Hindlimb muscle (tissue), 1 donor: ENCODE measurements at regions not wholly inside any gene's neighbourhood (a gene's known extent, or its start where the extent isn't known, plus 50 kb on each side); places are given as distances from the start of the nearest gene placed in this dataset.

Source experiments
- DNase-seq: peaks from one replicate; pipeline ENCODE4 v3.0.0-alpha.2; 2013

DNA sequence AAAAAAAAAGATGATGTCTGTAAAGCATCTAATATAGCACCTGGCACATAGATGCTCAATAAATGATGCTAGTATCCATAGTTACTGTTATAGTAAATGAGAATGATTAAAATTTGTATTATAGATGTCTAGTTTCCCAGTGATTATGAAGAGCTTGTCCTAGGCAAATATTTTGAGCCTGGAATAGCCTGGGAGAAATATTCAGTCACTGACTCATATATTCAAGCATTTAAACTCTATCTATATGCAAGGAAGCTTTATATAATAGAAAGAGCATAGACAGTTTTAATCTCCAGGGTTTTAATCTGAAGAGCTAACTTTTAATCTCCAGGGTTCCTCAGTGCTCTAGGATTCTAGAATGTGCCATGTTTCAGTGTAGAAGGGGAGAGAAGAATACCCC, 91.5 kb upstream of the VASH1 start:
- DNase-seq, result no peak

DNA sequence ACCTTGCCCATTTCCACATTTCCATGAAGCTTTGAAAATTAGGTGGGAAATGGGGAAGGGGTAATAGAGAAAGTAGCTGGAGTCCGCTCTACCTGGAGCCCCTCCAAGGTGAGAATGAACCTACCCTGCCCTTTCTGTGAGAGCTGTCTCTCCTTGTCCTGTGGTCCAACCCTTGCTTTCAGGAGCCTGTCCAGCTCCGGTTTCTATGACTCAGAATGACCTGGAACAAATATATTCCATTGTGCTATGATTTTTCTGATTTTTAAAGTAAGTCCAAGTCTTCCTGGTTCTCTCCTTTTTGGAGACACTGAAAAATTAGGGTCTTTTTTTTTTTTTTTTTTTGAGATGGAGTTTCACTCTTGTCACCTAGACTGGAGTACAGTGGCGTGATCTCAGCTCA, 89.1 kb upstream of the VASH1 start:
- DNase-seq, result no peak

DNA sequence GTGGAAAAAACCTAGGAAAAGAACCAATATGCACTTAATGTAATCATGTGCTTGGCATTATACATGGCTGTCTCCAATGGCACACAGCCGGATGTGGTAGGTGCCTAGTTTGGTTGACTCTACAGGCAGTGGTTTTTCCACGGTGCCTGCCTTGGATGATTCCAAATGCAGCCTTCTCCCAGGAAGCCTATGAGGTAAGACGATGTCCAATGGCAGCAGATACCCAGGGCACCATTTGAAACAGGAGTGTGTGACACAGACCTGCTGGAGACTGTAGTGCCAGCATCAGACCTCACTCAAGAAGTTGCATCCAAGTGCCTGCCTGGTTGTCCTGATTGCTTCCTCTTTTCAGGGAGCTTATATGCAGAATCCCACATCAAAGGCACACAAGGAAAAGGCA, 88.0 kb upstream of the VASH1 start:
- DNase-seq, result no peak

DNA sequence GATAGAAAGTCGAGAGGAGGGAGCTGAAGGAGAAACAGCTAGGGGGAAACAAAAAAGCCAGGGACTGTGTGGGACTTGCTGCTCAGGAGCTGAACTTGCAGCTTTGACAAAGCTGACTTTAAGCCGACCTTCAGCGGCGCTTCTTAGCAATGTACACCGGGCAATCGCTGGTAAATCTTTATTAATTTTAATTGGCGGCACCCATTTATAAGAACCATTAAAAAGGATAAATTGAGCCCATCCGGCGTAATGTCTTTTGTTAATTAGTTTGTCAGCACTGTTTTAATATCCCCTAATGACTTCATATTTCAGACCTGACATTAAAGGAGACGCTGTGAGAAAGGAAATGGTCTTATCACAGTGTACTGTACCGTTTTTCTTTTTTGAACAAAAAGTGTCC, 86.2 kb upstream of the VASH1 start:
- DNase-seq, result no peak

DNA sequence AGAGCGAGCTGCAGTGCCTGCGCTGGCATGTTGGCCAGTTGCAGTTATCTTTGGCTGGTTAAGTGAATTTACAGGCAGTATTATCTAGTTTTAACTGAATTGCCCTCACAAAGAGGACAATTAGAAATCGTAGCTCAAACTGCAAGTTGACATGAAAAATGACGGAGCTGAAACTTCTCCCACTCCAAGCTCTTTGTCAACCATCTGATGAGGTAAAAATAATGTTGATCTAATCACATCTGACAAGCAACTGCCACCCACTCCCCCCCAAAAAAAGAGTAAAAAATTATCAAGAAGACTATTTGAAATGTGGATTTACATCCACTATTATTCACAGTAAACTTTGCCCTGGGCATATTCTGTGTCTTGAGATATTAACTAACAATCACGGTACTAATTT, 84.7 kb upstream of the VASH1 start:
- DNase-seq, result no peak

DNA sequence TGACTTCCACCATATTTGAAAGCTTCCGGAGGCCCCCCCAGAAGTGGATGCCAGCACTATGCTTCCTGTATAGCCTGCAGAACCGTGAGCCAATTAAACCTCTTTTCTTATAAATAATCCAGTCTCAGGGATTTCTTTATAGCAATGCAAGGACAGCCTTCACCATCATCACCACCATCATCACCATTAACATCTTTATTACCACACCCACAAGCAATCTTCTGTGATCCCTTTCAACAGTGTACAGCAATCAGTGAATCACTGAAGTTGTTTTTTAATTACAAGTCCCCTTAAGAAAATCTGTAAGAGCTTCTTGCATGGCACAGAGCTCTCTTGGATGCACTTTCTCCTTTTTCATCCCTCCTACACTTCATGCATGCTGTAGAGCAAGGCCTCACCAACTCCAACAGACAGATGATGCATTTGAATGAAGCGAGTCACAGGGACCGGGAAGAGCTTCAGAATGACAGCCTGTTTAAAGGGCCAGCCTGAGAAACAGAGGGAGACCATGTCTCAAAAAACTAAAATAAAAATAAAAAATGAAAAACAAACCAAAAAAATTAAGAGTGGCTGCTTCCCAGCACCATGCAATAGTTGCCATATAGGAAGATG, 83.6 kb upstream of the VASH1 start:
- DNase-seq, result no peak

DNA sequence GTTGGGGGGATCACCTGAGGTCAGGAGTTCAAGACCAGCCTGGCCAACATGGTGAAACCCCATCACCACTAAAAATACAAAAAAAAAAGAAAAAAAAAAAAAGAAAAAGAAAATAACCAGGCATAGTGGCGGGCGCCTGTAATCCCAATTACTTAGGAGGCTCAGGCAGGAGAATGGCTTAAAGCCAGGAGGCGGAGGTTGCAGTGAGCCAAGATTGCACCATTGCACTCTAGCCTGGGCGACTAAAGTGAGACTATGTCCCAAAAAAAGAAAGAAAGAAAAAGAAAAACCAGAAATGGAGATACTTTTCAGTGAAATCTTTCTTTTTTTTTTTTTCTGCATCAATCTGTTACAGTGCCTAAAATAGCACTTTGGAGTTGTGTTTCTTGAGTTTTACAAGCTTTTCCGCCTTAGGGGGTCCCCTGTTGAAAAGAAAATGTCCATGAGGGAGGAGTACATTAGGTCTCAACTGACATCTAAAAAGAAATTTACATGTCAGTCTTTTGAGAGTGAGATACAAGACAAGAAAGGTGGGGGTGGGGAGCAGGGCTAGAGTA, 82.9 kb upstream of the VASH1 start:
- DNase-seq, result no peak

DNA sequence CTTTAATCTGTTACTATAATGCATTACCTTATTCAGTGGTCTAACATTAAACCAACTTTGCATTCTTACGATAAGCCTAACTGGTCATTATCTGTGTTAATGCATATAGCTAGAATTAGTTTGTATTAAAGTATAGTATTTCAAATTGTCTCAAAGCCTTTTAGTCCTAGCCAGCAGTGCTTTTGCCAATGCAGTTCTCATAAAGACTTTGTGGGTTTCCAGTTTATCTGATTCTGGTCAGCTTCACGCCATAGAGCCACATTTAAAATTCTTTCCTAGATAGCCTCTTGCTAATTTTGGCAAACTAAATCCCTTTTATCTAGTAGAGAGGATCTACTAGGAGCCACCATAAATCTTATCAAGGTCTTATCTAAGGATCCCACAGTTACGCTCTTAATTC, 78.9 kb upstream of the VASH1 start:
- no peak for DNase-seq

DNA sequence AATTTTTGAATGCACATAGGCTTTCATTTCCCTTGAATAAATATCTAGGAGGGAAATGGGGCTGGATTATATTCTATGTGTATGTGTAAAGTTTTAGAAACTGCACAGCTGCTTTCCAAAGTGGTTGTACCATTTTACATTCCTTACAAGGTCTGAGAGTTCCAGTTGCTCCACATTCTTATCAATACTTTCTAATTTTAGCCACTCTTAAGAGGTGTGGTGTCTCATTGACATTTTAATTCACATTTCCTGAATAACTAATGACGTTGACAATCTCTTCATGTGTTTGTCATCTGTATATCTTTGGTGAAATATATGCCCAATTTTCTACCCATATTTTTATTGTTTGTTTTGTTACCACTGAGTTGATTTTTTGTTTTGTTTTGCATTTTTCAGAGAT, 74.6 kb upstream of the VASH1 start:
- DNase-seq, result no peak

DNA sequence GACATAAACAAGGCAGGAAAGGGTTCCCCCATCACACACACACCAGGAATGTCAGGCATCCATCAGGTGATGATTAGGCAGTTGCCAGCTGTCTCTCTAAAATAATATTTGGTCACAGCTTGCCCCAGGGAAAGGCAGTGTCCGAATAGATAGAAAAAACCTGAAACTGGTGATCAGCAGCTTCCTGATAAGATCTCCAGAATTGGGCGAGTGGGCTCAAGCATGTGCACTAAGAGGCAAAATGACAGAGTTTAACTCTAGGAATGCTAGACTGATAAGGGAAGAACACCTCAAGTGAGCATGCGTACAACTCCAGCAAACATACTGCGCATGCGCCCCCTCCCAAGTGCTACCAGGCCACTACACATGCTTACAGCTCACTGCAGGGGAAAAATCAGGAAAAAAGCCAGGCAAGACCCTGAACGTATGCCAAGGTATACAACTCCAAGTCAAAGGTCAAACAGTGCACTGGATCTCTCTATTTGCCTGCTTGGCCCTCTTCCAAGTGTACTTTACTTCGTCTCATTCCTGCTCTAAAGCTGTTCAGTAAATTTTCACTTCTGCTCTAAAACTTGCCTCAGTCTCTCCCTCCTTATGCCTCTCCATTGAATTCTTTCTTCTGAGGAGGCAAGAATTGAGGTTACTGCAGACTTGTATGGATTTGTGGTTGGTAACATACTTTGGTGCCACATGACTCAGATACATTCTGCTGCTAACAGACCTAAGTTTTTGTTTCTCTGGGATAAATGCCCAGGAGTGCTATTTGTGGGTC, 73.5 kb upstream of the VASH1 start:
- no peak for DNase-seq

DNA sequence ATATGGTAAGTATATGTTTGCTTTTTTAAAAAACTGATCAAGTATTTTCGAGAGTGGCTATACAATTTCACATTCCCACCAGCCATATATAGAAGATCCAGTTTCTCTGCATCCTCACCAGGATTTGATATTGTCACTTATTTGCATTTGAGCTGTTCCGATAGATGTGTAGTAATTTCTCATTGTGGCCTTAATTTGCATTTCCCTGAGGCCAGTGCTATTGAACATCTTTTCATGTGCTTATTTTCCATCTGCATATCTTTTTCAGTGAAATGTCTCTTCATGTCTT, 72.9 kb upstream of the VASH1 start:
- no peak for DNase-seq

DNA sequence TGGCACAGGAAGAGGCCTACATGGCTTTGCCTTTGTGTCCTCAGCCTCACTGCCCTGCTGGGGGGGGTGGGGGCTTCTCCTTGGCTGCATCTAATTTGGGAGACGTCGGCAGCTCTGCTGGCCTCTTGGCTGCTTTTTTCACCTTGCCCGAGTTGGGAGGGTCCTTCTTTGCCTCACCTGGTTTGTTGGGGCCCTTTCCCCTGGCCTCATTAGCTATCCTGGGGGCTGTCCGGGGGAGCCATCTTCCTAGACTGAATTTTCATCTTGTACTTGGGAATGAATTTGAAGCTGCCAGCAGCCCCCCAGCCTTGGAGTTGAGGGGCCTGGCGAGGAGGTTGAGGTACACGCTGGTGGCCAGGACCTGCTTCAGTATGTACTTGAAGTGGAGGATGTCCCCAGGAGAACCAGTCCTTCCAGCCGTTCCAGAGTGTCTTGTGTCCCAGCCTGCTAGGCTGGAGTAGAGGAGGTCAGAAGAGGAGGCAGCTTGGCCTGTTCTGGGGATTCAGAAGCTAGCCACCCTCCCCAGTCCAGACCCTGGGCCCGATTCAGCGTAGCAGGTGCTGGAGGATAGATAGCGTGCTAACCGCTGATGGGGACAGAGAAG, 70.7 kb upstream of the VASH1 start:
- no peak for DNase-seq

DNA sequence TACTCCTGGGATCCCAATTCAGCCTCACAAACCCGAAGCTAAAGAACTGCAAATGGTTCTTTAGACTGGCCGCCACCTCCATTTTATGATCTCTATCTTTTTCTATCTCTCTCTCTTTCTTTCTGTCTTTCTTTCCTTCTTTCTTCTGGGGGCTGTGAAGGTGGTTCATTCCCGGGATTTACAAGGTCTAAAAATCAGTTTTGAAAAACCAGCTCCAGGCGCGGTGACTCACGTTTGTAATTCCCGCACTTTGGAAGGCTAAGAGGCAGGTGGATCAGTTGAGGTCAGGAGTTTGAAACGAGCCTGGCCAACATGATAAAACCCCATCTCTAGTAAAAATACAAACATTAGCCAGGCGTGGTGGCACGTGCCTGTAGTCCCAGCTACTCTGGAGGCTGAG, 67.2 kb upstream of the VASH1 start:
- DNase-seq, result no peak

DNA sequence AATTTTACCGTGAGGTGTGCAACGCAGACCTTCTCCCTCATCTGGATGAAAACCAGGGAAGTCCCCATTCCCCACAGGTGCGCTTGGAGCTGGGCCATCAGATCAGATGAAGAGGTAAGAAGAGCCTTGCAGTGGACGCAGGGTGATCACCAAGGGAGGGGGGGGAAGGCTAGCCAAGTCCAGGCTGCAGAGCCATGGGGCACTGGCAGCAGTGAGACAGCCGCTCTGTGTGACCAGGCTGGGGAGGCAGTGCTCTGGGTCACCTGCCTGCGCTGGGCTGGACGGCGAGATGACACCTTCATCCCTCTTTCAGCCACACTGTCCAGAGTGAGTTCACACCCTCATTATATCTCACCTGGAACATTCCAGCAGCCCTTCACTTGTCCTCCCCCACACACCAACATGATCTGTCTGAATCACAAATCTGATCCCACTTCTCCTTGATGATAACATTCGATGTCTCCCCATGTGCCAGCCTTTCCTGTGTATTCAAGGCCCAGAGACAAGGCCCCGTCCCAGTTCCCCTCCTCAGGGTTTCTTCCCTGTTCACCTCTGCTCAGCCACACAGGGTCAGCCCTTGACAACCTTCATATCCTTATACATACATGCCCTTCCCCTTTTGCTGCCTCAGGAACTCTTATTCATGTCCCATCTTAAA, 65.9 kb upstream of the VASH1 start:
- no peak for DNase-seq

DNA sequence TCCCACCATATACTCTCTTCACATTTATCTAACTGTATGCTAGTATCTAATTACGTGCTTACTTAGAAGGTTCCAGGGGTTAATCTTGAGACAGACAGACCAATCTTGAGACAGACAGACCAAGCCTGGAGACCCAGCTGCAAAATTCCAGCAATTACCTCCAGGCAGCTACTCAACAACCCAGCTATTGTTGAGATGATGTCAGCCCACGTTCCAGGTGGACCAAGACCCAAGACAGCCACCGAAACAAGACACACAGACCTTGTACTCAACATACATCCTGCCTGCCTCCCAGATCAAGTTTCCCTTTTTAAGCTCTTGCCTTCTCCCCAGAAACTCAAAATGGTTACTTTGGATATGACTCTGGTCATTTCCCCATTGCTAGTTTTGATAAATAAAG, 64.9 kb upstream of the VASH1 start:
- DNase-seq, result no peak

DNA sequence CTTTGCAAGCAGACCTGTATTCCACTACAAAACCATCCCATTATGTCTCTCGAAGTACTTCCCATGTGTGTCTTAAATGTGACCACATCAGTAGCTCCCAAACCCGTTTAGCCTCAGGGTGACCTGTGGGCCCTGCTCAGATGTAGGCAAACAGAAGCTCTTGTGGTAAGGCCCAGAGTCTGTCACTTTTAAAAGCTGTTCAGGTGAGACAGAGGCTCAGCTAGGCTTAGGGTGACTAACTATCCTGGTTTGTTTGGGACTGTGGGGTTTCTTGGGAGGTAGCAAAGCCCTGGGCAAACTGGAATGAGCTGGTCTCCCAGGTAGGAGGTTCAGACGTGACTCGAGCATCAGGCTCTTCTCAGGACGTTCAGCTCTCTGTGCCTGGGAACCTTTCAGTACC, 64.5 kb upstream of the VASH1 start:
- no peak for DNase-seq

DNA sequence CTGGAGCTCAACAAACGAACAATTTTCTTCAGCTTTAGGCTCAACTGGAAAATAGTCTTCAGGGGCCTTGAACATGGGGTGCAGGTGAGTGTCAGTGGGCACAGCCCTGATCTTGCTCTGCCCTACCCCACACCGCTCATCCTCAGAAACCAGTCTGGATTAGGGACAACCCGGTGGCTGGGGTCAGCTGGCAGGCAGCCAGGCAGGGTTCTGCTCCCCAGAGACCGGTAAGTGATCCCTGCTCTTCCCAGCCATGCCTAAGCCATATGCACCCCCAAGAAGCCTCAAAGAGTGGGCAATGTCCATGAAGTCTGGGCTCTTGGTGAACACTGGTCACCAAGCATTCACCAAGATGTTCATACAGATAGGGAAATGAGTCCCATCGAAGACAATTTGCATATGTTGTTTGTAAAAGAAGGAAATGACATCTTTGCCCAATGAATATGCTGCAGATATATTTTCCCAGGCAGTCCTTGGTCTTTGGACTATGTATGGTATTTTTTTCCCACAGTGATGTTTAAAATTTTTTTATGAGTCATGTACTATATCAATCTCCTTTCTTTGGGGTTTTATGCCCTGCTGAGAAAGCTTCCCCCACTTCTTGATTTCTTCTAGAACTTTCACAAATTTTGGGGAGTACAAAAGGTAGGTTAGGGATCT, 63.9 kb upstream of the VASH1 start:
- DNase-seq, result no peak

DNA sequence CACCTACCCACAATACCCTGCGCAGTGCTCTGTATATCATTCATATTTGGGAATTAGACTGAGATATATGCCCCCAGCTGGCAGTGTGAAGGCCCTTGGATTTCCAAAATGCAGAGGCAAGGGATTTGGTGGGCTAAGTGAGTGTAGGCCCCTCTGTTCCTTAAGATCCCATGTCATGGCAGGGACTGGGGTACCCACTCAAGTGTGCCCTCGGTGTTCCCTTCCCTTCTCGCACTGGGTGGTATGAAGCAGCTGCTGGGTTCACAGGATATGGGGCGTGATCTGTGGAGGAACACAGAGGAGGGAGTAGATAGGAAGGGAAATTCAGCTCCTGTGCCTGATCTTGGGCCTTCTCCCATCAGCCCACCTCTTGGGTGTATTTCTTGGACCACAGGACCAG, 63.1 kb upstream of the VASH1 start:
- DNase-seq, result no peak

DNA sequence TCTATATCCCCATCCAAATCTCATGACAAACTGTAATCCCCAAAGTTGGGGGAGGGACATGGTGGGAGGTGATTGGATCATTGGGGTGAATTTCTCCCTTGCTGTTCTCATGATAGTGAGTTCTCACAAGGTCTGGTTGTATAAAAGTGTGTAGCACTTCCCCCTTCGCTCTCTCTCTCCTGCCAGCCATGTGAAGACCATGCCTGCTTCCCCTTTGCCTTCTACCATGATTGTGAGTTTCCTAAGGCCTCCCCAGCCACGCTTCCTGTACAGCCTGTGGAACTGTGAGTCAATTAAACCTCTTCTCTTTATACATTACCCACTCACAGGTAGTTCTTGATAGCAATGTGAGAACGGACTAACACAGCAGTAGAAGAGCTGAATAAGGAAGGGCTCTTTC, 62.6 kb upstream of the VASH1 start:
- DNase-seq, result no peak

DNA sequence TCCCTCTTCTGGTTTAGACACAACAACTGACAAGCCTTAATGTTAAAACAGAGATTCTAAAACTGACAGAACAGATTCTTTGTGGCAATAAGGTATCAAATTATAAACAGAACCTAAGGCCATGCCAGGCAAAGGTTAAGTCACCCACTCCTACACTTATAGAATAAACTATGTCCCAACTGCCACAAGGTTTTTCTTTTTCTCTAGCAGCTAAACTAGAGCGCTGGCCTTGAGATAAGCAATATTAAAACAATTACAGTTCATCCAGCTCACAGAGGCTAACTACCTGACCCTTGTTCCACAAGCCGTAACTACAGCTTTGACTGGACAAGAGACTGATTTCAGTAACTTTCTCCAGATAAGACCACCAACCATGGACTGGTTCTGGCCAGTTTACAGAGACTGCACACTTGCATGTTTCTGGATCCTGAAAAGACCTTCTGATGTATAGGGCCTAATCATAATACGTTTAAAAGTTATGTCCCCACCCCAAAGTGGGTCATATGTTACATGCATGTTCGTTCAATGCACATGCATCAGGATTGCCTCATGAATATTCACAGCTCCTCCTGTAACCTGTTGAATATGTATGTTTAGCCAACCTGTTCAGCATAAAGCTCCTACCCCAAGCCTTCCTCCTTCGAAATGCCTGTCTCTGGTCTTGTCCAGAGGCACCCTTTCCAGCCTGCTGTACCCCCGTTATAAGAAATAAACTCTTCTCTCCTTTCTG, 61.9 kb upstream of the VASH1 start:
- DNase-seq, result no peak

DNA sequence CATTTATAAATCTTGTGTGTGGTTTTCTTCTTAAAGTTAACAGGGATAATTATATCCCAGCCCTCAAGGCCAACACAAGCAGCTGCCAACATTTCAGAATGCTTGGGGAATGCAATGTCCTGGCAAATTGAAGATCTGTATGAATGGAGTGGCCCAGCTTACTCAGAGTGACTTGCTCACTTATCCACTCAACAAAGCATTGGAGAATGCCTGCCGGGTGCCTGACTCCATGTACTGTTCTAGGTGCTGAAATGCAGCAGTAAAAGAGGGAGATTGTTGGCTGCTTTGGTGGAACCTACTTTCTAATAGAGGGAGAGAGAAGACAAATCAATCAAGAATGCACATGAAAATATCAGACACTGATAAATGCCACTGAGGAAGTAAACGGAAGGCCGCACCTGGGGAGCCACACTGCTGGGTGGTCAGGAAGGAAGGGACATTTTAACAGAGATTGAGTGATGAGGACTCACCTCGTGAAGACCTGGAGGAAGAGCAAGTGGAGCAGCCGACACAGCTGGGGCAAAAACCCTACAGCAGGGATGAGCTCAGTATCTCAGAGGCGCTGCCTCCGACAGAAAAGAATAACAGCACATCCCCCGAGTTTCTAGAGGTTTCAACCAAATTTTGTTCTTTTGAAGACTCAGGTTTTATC, 61.2 kb upstream of the VASH1 start:
- DNase-seq, result no peak

DNA sequence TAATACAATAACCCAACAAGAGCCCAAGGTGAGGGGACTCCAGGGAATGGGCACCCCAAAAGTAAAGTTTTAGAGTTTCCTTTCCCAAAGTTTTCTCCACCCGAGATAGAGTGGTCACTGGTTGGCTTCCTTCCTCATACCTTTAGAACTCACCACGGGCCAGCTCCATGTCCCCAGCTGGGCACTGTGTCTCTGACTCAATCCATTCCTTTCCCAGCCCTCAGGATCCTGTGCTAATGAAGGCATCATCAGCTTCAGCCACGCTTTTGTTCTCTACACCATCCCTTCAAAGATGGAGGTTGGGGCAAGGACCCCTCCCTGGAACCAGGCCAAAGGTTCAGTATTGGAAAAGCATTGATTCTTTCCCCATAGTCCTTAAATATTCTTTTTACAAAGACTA, 59.8 kb upstream of the VASH1 start:
- no peak for DNase-seq
